Germinal center (tissue), 1 donor: ENCODE measurements at regions not wholly inside any gene's neighbourhood (a gene's known extent, or its start where the extent isn't known, plus 50 kb on each side); places are given as distances from the start of the nearest gene placed in this dataset.
"Not testable (repeated sequence)": the region's sequence is repeated elsewhere in the genome, so short reads cannot be mapped to it uniquely, and the experiment has no call there.

Source experiments
- DNase-seq: peaks from one replicate; pipeline ENCODE4 v3.0.0; 2012; ENCODE audit warnings: mixed read lengths, low spot score

GRCh38 chr19:28065026-28065425, 1147.9 kb downstream of the UQCRFS1 start:
- no peak for DNase-seq

- no peak for DNase-seq
Measured at GRCh38 chr19:28063702-28064101, 1149.2 kb downstream of the UQCRFS1 start.

- DNase-seq, result no peak
Measured at GRCh38 chr19:28061111-28061510, 1151.8 kb downstream of the UQCRFS1 start.

GRCh38 chr19:28057026-28057425, 1155.9 kb downstream of the UQCRFS1 start:
- DNase-seq, result not testable (repeated sequence)

GRCh38 chr19:28051047-28051446, 1161.9 kb downstream of the UQCRFS1 start:
- DNase-seq, result no peak

GRCh38 chr19:28049875-28050274, 1163.1 kb downstream of the UQCRFS1 start:
- DNase-seq, result no peak

- DNase-seq, result no peak
Measured at GRCh38 chr19:28046932-28047331, 1166.0 kb downstream of the UQCRFS1 start.

GRCh38 chr19:28045621-28046020, 1167.3 kb downstream of the UQCRFS1 start:
- DNase-seq, result no peak

GRCh38 chr19:28044477-28044876, 1168.5 kb downstream of the UQCRFS1 start:
- DNase-seq, result no peak

- DNase-seq, result no peak
Measured at GRCh38 chr19:28042516-28042915, 1170.4 kb downstream of the UQCRFS1 start.

GRCh38 chr19:28039677-28040381, 1173.1 kb downstream of the UQCRFS1 start:
- no peak for DNase-seq

GRCh38 chr19:28037186-28037585, 1175.8 kb downstream of the UQCRFS1 start:
- DNase-seq, result no peak

GRCh38 chr19:28036486-28036885, 1176.5 kb downstream of the UQCRFS1 start:
- DNase-seq, result no peak

GRCh38 chr19:28034936-28035335, 1178.0 kb downstream of the UQCRFS1 start:
- no peak for DNase-seq

GRCh38 chr19:28028881-28029444, 1184.0 kb downstream of the UQCRFS1 start:
- no peak for DNase-seq

GRCh38 chr19:28027116-28027515, 1185.8 kb downstream of the UQCRFS1 start:
- no peak for DNase-seq

GRCh38 chr19:28026636-28027035, 1186.3 kb downstream of the UQCRFS1 start:
- DNase-seq, result no peak

GRCh38 chr19:28024920-28025319, 1188.0 kb downstream of the UQCRFS1 start:
- DNase-seq, result no peak

GRCh38 chr19:28023064-28023463, 1189.9 kb downstream of the UQCRFS1 start:
- DNase-seq, result no peak

GRCh38 chr19:28022506-28022905, 1190.4 kb downstream of the UQCRFS1 start:
- DNase-seq, result no peak

GRCh38 chr19:28021259-28022185, 1191.4 kb downstream of the UQCRFS1 start:
- DNase-seq, result no peak

- no peak for DNase-seq
Measured at GRCh38 chr19:28020619-28021258, 1192.2 kb downstream of the UQCRFS1 start.
